K562 (cell line): ENCODE measurements at regions not wholly inside any gene's neighbourhood (a gene's known extent, or its start where the extent isn't known, plus 50 kb on each side); places are given as distances from the start of the nearest gene placed in this dataset.

ENCODE experiments used
- BRD4 ChIP-seq: fragments of 200-600 bp; sonication (generic); IDR thresholded peaks from 2 replicates; pipeline ENCODE4 v1.6.1; 2017; ENCODE audit warnings: inconsistent platforms
- E2F3 ChIP-seq: fragments of 250-450 bp; sonication (Bioruptor Pico); IDR thresholded peaks from 2 replicates; pipeline ENCODE4 v1.4.0; 2020; ENCODE audit warnings: mild to moderate bottlenecking
- FOSL1 ChIP-seq: fragments of 200-800 bp; sonication (Bioruptor generic); conservative IDR thresholded peaks from 2 replicates; pipeline ENCODE4 v1.6.1; 2016; ENCODE audit warnings: missing genetic modification characterization, missing compliant biosample characterization
- HNRNPL ChIP-seq: fragments of 200-400 bp; formaldehyde crosslinking; IDR thresholded peaks from 2 replicates; pipeline ENCODE4 v1.6.1; 2017; ENCODE audit warnings: low read depth, mild to moderate bottlenecking, low read length
- HNRNPLL ChIP-seq: fragments of 200-400 bp; formaldehyde crosslinking; IDR thresholded peaks from 2 replicates; pipeline ENCODE4 v1.6.1; 2017; ENCODE audit warnings: low read length, low read depth, mild to moderate bottlenecking; ENCODE audit not compliant: poor library complexity, severe bottlenecking
- JUN ChIP-seq, 2 experiments: sonication (generic) in 1 of 2; formaldehyde crosslinking in 1 of 2; IDR thresholded peaks; 2 replicates each; pipeline versions ENCODE4 v1.6.1 to v1.8.0; 2012 to 2022; ENCODE audit warnings: borderline replicate concordance in 2 of 2, mild to moderate bottlenecking in 2 of 2, improper control_type of control experiment in 1 of 2, low read depth in 1 of 2, low read length in 1 of 2, missing genetic modification reagents in 1 of 2
- MTA1 ChIP-seq: fragments of 450-650 bp; IDR thresholded peaks from 2 replicates; pipeline ENCODE4 v1.6.1; 2017; ENCODE audit warnings: borderline replicate concordance
- MTA2 ChIP-seq: fragments of 450-650 bp; IDR thresholded peaks from 2 replicates; pipeline ENCODE4 v1.6.1; 2016; ENCODE audit warnings: low read depth
- MYNN ChIP-seq, 2 experiments: sonication (generic); formaldehyde crosslinking in 1 of 2; IDR thresholded peaks; 2 replicates each; pipeline versions ENCODE4 v1.5.0 to v1.6.1; 2016 to 2020; ENCODE audit warnings: antibody characterized with exemption in 1 of 2, missing genetic modification reagents in 1 of 2
- NELFE ChIP-seq: IDR thresholded peaks from 2 replicates; pipeline ENCODE4 v1.6.1; 2011; ENCODE audit warnings: mild to moderate bottlenecking; ENCODE audit not compliant: insufficient read depth, insufficient read length
- POLR2G ChIP-seq: fragments of 200-400 bp; formaldehyde crosslinking; IDR thresholded peaks from 2 replicates; pipeline ENCODE4 v1.6.1; 2017; ENCODE audit warnings: low read depth, mild to moderate bottlenecking, antibody characterized with exemption, low read length, moderate library complexity
- RBM25 ChIP-seq: fragments of 200-400 bp; formaldehyde crosslinking; IDR thresholded peaks from 2 replicates; pipeline ENCODE4 v1.6.1; 2018; ENCODE audit warnings: low read length, low read depth, moderate library complexity; ENCODE audit not compliant: severe bottlenecking
- RFX7 ChIP-seq: fragments of 250-450 bp; sonication (Bioruptor Pico); IDR thresholded peaks from 2 replicates; pipeline ENCODE4 v1.5.1; 2021; ENCODE audit warnings: mild to moderate bottlenecking
- SAP30 ChIP-seq: fragments of 200-600 bp; sonication (generic); IDR thresholded peaks from 2 replicates; pipeline ENCODE4 v1.6.1; 2012; ENCODE audit warnings: borderline replicate concordance, low read depth, mild to moderate bottlenecking, moderate library complexity, low read length, control low read depth, inconsistent platforms; ENCODE audit not compliant: insufficient read depth, poor library complexity, severe bottlenecking
- ZNF75A ChIP-seq: fragments of 450-650 bp; formaldehyde crosslinking; IDR thresholded peaks from 2 replicates; pipeline ENCODE4 v1.4.0; 2020; ENCODE audit warnings: mild to moderate bottlenecking
- ZSCAN32 ChIP-seq: fragments of 450-650 bp; formaldehyde crosslinking; IDR thresholded peaks from 2 replicates; pipeline ENCODE4 v1.4.0; 2020; ENCODE audit warnings: mild to moderate bottlenecking, moderate library complexity
- TF ChIP-seq, protein P1 (sequence below): IDR thresholded peaks from 2 replicates; pipeline ENCODE4 v1.6.1; 2011; ENCODE audit warnings: borderline replicate concordance, low read depth, mild to moderate bottlenecking, moderate library complexity, low read length; ENCODE audit not compliant: insufficient read depth, poor library complexity, severe bottlenecking
- TF ChIP-seq, protein P2 (sequence below): fragments of 450-650 bp; IDR thresholded peaks from 2 replicates; pipeline ENCODE4 v1.6.1; 2017; ENCODE audit warnings: antibody characterized with exemption
- TF ChIP-seq, protein P3 (sequence below): IDR thresholded peaks from 3 replicates; pipeline ENCODE4 v1.6.1; 2011; ENCODE audit warnings: borderline replicate concordance, mild to moderate bottlenecking, moderate library complexity; ENCODE audit not compliant: insufficient read length; ENCODE audit errors: extremely low read depth
- TF ChIP-seq, protein P4 (sequence below): sonication (generic); formaldehyde crosslinking; IDR thresholded peaks from 2 replicates; pipeline ENCODE4 v1.9.0; 2022; ENCODE audit warnings: mild to moderate bottlenecking, missing genetic modification reagents

DNA sequence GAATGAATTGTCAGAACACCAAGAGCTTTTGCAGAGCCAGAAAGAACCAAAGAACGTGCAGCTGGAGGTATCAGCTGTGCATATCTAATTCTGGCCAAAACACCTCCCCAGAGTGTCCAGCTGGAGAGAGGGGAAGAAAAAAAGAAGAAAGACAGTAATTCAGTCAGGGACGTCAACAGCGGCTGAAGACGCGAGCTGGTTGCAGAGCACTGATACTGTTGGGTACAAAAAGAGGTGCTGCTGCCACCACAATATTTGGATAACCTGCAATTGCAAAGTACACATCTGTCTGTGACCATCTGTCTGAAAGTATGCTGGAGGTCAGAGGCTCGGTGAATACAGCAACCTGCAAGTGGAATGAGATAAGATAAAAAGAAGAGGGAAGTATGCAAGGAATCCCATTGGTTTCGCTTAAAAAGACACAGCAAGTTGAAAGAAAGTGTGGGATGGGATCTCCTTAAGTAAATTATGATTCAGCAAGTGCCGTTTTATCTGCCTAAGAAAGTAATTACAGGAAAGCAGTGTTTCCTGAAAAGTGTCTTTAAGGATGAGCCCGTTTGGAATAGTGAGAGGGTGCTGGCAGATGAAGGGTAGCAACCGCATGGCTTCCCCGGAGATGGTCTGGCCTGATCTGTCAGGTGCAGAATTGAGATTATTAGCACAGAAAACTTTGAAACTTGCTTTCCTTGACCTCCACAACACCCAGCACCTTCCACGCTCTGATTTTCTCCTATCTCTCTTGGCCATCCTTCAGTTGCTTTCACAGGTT, 189.9 kb upstream of the PRDM1 start (continued):
- TF ChIP-seq E2F3 (no peak), FOSL1 (peak; percentile 78), HNRNPL (no peak), RBM25 (no peak), MYNN (IDR thresholded peaks at IDR 0.05) (no peak; the same call in 1 of the 2 replicates), MYNN (CRISPR knock-in tag; IDR thresholded peaks at IDR 0.05) (no peak), SAP30 (no peak), NELFE (no peak), ZNF75A (CRISPR knock-in tag) (no peak), BRD4 (no peak), MTA2 (peak; percentile 87), HNRNPLL (peak; percentile 35), JUN (IDR thresholded peaks at IDR 0.05; ENCODE audit: borderline replicate concordance, low read depth, low read length) (no peak), JUN (CRISPR knock-in tag; IDR thresholded peaks at IDR 0.05; ENCODE audit: borderline replicate concordance) (no peak), RFX7 (no peak), POLR2G (no peak), MTA1 (no peak; the same call in 1 of the 2 replicates), ZSCAN32 (no peak)
- TF ChIP-seq, protein P1, sequence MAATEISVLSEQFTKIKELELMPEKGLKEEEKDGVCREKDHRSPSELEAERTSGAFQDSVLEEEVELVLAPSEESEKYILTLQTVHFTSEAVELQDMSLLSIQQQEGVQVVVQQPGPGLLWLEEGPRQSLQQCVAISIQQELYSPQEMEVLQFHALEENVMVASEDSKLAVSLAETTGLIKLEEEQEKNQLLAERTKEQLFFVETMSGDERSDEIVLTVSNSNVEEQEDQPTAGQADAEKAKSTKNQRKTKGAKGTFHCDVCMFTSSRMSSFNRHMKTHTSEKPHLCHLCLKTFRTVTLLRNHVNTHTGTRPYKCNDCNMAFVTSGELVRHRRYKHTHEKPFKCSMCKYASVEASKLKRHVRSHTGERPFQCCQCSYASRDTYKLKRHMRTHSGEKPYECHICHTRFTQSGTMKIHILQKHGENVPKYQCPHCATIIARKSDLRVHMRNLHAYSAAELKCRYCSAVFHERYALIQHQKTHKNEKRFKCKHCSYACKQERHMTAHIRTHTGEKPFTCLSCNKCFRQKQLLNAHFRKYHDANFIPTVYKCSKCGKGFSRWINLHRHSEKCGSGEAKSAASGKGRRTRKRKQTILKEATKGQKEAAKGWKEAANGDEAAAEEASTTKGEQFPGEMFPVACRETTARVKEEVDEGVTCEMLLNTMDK, result no peak
- TF ChIP-seq, protein P2, sequence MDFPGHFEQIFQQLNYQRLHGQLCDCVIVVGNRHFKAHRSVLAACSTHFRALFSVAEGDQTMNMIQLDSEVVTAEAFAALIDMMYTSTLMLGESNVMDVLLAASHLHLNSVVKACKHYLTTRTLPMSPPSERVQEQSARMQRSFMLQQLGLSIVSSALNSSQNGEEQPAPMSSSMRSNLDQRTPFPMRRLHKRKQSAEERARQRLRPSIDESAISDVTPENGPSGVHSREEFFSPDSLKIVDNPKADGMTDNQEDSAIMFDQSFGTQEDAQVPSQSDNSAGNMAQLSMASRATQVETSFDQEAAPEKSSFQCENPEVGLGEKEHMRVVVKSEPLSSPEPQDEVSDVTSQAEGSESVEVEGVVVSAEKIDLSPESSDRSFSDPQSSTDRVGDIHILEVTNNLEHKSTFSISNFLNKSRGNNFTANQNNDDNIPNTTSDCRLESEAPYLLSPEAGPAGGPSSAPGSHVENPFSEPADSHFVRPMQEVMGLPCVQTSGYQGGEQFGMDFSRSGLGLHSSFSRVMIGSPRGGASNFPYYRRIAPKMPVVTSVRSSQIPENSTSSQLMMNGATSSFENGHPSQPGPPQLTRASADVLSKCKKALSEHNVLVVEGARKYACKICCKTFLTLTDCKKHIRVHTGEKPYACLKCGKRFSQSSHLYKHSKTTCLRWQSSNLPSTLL, result no peak
- TF ChIP-seq, protein P3, sequence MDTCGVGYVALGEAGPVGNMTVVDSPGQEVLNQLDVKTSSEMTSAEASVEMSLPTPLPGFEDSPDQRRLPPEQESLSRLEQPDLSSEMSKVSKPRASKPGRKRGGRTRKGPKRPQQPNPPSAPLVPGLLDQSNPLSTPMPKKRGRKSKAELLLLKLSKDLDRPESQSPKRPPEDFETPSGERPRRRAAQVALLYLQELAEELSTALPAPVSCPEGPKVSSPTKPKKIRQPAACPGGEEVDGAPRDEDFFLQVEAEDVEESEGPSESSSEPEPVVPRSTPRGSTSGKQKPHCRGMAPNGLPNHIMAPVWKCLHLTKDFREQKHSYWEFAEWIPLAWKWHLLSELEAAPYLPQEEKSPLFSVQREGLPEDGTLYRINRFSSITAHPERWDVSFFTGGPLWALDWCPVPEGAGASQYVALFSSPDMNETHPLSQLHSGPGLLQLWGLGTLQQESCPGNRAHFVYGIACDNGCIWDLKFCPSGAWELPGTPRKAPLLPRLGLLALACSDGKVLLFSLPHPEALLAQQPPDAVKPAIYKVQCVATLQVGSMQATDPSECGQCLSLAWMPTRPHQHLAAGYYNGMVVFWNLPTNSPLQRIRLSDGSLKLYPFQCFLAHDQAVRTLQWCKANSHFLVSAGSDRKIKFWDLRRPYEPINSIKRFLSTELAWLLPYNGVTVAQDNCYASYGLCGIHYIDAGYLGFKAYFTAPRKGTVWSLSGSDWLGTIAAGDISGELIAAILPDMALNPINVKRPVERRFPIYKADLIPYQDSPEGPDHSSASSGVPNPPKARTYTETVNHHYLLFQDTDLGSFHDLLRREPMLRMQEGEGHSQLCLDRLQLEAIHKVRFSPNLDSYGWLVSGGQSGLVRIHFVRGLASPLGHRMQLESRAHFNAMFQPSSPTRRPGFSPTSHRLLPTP, result no peak
- TF ChIP-seq, protein P4, sequence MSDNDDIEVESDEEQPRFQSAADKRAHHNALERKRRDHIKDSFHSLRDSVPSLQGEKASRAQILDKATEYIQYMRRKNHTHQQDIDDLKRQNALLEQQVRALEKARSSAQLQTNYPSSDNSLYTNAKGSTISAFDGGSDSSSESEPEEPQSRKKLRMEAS, result peak; percentile 44; the same call in 1 of the 2 replicates
